ENCODE measurements at regions not wholly inside any gene's neighbourhood (a gene's known extent, or its start where the extent isn't known, plus 50 kb on each side); places are given as distances from the start of the nearest gene placed in this dataset.

GRCh38 chr6:44723439-44724197 lies 336.1 kb downstream of the CDC5L start:
- DNase-seq (ENCODE audit: extremely low read depth, low read depth): no peak
- TF ChIP-seq CTCF (IDR thresholded peaks at IDR 0.05; ENCODE audit: low read depth, low read length): no peak

GRCh38 chr6:44725070-44725469 lies 337.6 kb downstream of the CDC5L start:
- no peak for DNase-seq (ENCODE audit: extremely low read depth, low read depth)

GRCh38 chr6:44727651-44728630 lies 340.4 kb downstream of the CDC5L start:
- DNase-seq (ENCODE audit: extremely low read depth, low read depth): no peak
- TF ChIP-seq CTCF (IDR thresholded peaks at IDR 0.05; ENCODE audit: low read depth, low read length): no peak

More at GRCh38 chr6:44725070-44725469, 337.6 kb downstream of the CDC5L start:
- no peak for TF ChIP-seq CTCF (IDR thresholded peaks at IDR 0.05; ENCODE audit: low read depth, low read length)

GRCh38 chr6:44730771-44731391 lies 343.4 kb downstream of the CDC5L start:
- no peak for TF ChIP-seq CTCF (IDR thresholded peaks at IDR 0.05; ENCODE audit: low read depth, low read length)
- no peak for DNase-seq (ENCODE audit: extremely low read depth, low read depth)

GRCh38 chr6:44731485-44732095 lies 344.1 kb downstream of the CDC5L start:
- DNase-seq (ENCODE audit: extremely low read depth, low read depth): no peak
- TF ChIP-seq CTCF (IDR thresholded peaks at IDR 0.05; ENCODE audit: low read depth, low read length): no peak

- DNase-seq (ENCODE audit: extremely low read depth, low read depth): no peak
- TF ChIP-seq CTCF (IDR thresholded peaks at IDR 0.05; ENCODE audit: low read depth, low read length): no peak
Observed at GRCh38 chr6:44732243-44732642, 344.7 kb downstream of the CDC5L start.
